Gastroesophageal sphincter (tissue), 3 donors: ENCODE measurements at regions not wholly inside any gene's neighbourhood (a gene's known extent, or its start where the extent isn't known, plus 50 kb on each side); places are given as distances from the start of the nearest gene placed in this dataset.

ENCODE experiments used
- CTCF ChIP-seq, 4 experiments: fragments of 200-600 bp in 2 of 4; fragments of 450-650 bp in 2 of 4; sonication (generic) in 1 of 4; IDR thresholded peaks; one replicate each; pipeline ENCODE4 v1.5.1; 2017 to 2019; ENCODE audit warnings: antibody characterized with exemption in 4 of 4, mild to moderate bottlenecking in 2 of 4, moderate library complexity in 2 of 4
- EP300 ChIP-seq: sonication (generic); formaldehyde crosslinking; IDR thresholded peaks from one replicate; pipeline ENCODE4 v1.6.1; 2017; ENCODE audit warnings: antibody characterized with exemption, mild to moderate bottlenecking
- POLR2A ChIP-seq, 2 donors: fragments of 450-650 bp; IDR thresholded peaks; one replicate each; pipeline ENCODE4 v1.6.1; 2017; ENCODE audit warnings: antibody characterized with exemption in 2 of 2, mild to moderate bottlenecking in 2 of 2, moderate library complexity in 1 of 2
- POLR2AphosphoS5 ChIP-seq: sonication (generic); formaldehyde crosslinking; IDR thresholded peaks from one replicate; pipeline ENCODE4 v1.6.1; 2017; ENCODE audit warnings: antibody characterized with exemption

DNA sequence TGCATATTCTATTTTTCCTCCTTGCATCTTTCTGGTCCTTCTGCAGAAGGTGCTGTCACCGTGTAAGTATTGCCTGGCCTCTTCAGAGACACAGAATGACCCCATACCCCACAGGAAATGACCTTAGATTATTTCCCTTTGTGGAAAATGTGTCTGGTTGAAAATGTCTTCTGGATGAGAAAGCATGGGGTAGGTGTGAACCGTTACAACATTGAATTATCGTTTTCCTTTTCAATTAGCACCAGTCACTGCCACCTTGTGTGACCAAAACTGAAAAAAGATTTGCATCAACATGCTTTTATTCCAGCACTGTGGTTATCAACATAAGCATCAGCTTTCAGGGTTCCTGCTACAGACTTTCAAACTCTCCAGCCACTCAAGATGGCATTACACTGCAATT lies 58.0 kb upstream of the CELF2 start:
- TF ChIP-seq CTCF (IDR thresholded peaks at IDR 0.05) (no peak), POLR2A (IDR thresholded peaks at IDR 0.05) (no peak), EP300 (no peak), POLR2AphosphoS5 (no peak)
